ENCODE measurements at regions not wholly inside any gene's neighbourhood (a gene's known extent, or its start where the extent isn't known, plus 50 kb on each side); places are given as distances from the start of the nearest gene placed in this dataset.

DNA sequence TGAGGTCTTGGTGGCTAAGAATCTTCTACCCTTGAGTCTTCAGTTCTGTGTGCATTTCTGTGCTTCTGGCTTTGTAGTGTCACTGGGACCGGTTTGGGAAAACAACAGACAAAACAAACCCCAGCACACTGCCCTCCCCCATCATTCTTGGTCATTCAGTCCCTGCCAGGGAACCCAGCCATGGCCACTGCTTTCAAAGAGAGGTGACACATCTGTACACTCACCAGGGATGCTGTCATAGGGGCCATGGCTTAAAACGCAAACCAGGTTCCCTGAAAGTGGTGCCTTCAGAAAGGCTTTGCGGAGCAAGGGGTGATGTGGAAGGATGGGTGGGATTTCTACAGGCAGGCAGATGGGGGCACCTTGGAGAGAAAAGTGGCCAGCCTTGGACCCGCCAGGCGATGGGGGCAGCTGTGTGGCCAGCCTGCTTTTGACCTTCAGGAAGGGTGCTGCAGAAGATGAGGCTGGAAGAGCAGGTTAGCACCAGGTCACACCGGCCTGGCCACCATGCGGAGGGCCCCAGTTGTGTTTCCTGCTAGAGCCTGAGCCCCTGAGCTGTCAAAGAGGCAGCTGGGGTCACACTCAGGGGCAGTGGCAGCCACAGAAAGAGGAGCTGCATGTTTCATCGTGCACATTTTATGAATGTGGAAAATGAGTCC, 101.3 kb downstream of the INHBB start:
- TF ChIP-seq TAF1 (IDR thresholded peaks at IDR 0.05; ENCODE audit: borderline replicate concordance, insufficient read depth, low read length), result no peak
- TF ChIP-seq POLR2AphosphoS5 (IDR thresholded peaks at IDR 0.05; ENCODE audit: low read depth, low read length), result no peak

All from PFSK-1 (cell line).